HepG2 (cell line): ENCODE measurements at regions not wholly inside any gene's neighbourhood (a gene's known extent, or its start where the extent isn't known, plus 50 kb on each side); places are given as distances from the start of the nearest gene placed in this dataset.

Experiments used
- DPF2 ChIP-seq: sonication (generic); formaldehyde crosslinking; IDR thresholded peaks from 2 replicates; pipeline ENCODE4 v1.4.0; 2020; ENCODE audit warnings: mild to moderate bottlenecking, low read depth, missing genetic modification reagents, borderline replicate concordance
- EP300 ChIP-seq, 3 experiments: sonication (generic) in 1 of 3; formaldehyde crosslinking in 1 of 3; IDR thresholded peaks; 2 replicates each; pipeline versions ENCODE4 v1.5.1 to v1.6.1; 2011 to 2020; ENCODE audit warnings: low read depth in 2 of 3, low read length in 2 of 3, borderline replicate concordance in 1 of 3, improper control_type of control experiment in 1 of 3, mild to moderate bottlenecking in 1 of 3, missing genetic modification reagents in 1 of 3, moderate library complexity in 1 of 3
- ZFP1 ChIP-seq: IDR thresholded peaks from 2 replicates; pipeline ENCODE4 v1.6.1; 2016
- ZNF253 ChIP-seq: sonication (generic); formaldehyde crosslinking; IDR thresholded peaks from 2 replicates; pipeline ENCODE4 v1.8.0; 2022; ENCODE audit warnings: mild to moderate bottlenecking, missing genetic modification reagents, borderline replicate concordance
- ZNF3 ChIP-seq: IDR thresholded peaks from 2 replicates; pipeline ENCODE4 v1.7.0; 2017; ENCODE audit warnings: inconsistent platforms
- TF ChIP-seq, protein P1 (sequence below): sonication (generic); formaldehyde crosslinking; IDR thresholded peaks from 2 replicates; pipeline ENCODE4 v1.5.0; 2020; ENCODE audit warnings: mild to moderate bottlenecking, missing genetic modification reagents, moderate library complexity
- TF ChIP-seq, protein P2 (sequence below): sonication (generic); formaldehyde crosslinking; IDR thresholded peaks from 2 replicates; pipeline ENCODE4 v1.8.0; 2022; ENCODE audit warnings: missing genetic modification reagents, mild to moderate bottlenecking, borderline replicate concordance

DNA sequence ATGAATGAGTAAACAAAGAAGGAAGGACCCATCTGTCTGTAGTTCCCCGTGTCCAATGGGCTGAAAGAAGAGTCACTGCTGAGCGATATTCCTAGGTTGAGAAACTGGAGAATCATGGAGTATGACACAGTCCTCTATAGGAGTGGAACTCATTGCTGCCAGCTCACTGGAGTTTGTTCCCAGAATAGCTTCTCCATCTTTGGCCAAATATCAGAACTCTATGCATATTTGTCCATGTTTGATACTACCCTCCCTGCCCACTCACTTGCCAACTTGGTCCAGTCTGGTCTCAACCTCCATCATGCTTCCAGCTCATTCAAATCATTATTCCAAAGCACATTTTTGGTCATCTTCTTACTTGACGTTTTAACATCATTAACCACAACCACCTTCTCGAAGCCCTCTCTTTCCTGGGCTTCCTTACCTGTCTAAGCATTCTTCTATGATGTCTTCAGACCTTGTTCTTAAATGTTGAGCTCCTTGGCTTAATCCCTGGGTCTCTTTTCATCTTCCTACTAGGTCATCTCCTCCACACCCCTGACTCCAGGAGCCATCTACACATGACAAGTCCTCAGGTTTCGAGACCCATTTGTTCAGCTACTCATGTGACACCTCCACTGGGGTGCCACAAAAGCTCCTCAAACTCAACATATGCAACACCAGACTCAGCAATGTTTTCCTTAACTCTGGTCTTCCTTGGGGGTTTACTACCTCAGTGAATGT is 221.6 kb downstream of the MYCN start:
- TF ChIP-seq, protein P1, sequence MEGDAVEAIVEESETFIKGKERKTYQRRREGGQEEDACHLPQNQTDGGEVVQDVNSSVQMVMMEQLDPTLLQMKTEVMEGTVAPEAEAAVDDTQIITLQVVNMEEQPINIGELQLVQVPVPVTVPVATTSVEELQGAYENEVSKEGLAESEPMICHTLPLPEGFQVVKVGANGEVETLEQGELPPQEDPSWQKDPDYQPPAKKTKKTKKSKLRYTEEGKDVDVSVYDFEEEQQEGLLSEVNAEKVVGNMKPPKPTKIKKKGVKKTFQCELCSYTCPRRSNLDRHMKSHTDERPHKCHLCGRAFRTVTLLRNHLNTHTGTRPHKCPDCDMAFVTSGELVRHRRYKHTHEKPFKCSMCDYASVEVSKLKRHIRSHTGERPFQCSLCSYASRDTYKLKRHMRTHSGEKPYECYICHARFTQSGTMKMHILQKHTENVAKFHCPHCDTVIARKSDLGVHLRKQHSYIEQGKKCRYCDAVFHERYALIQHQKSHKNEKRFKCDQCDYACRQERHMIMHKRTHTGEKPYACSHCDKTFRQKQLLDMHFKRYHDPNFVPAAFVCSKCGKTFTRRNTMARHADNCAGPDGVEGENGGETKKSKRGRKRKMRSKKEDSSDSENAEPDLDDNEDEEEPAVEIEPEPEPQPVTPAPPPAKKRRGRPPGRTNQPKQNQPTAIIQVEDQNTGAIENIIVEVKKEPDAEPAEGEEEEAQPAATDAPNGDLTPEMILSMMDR (CRISPR knock-in tag): no peak
- TF ChIP-seq ZNF3 (CRISPR knock-in tag) (no peak), ZNF253 (no peak), ZFP1 (CRISPR knock-in tag) (no peak), EP300 (IDR thresholded peaks at IDR 0.05; ENCODE audit: low read depth in 2 of 2, low read length in 2 of 2) (no peak), EP300 (CRISPR knock-in tag; IDR thresholded peaks at IDR 0.05; ENCODE audit: borderline replicate concordance) (no peak), DPF2 (CRISPR knock-in tag) (no peak)
- TF ChIP-seq, protein P2, sequence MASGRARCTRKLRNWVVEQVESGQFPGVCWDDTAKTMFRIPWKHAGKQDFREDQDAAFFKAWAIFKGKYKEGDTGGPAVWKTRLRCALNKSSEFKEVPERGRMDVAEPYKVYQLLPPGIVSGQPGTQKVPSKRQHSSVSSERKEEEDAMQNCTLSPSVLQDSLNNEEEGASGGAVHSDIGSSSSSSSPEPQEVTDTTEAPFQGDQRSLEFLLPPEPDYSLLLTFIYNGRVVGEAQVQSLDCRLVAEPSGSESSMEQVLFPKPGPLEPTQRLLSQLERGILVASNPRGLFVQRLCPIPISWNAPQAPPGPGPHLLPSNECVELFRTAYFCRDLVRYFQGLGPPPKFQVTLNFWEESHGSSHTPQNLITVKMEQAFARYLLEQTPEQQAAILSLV: no peak
